GM19395 (cell line): ENCODE measurements at regions not wholly inside any gene's neighbourhood (a gene's known extent, or its start where the extent isn't known, plus 50 kb on each side); places are given as distances from the start of the nearest gene placed in this dataset.
"Not testable (repeated sequence)": the region's sequence is repeated elsewhere in the genome, so short reads cannot be mapped to it uniquely, and the experiment has no call there.

Source experiments
- ATAC-seq: cut with Tn5 transposase; IDR thresholded peaks from one replicate; pipeline ENCODE4 v1.9.1; 2021; ENCODE audit warnings: mild to moderate bottlenecking, moderate library complexity; ENCODE audit not compliant: unreplicated experiment

GRCh38 chr4:17436047-17436749 is 75.7 kb downstream of the QDPR start:
- not testable (repeated sequence) for ATAC-seq

- no peak for ATAC-seq
Observed at GRCh38 chr4:17433827-17434226, 78.1 kb downstream of the QDPR start.

GRCh38 chr4:17427991-17428390 is 83.9 kb downstream of the QDPR start:
- no peak for ATAC-seq

- no peak for ATAC-seq
Observed at GRCh38 chr4:17426222-17426621, 85.7 kb downstream of the QDPR start.

DNA sequence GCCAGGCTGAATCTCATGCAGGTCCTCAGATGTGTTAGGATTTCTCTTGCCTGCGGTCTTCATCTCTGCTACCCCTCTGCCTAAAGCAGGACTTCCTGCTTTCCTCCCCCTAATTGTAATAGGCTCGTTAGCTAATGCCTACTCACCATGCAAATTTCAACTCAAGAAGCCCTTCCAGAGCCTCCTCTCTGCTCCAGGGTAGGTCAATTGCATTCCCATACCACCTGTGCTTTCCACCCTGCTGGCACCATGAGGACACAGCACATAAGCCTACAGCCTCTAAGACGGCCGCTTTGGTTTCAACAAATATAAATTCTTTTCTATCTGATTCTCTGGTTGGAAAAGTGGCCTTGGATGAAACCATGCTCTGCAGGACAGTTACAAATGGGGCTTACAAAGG is 93.9 kb downstream of the QDPR start:
- ATAC-seq: no peak

DNA sequence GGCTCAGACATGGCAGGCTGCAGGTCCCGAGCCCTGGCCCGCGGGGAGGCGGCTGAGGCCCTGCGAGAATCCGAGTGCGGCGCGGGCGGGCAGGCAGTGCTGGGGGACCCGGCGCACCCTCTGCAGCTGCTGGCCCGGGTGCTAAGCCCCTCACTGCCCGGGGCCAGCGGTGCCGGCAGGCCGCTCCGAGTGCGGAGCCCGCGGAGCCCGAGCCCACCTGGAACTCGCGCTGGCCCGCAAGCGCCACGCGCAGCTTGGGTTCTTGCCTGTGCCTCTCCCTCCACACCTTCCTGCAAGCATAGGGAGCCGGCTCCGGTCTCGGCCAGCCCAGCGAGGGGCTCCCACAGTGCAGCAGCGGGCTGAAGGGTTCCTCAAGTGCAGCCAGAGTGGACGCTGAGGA is 97.5 kb downstream of the QDPR start:
- no peak for ATAC-seq

GRCh38 chr4:17400686-17401085 is 111.2 kb downstream of the QDPR start:
- no peak for ATAC-seq

GRCh38 chr4:17398805-17399204 is 113.1 kb downstream of the QDPR start:
- no peak for ATAC-seq

GRCh38 chr4:17398035-17398434 is 113.9 kb downstream of the QDPR start:
- ATAC-seq: no peak

DNA sequence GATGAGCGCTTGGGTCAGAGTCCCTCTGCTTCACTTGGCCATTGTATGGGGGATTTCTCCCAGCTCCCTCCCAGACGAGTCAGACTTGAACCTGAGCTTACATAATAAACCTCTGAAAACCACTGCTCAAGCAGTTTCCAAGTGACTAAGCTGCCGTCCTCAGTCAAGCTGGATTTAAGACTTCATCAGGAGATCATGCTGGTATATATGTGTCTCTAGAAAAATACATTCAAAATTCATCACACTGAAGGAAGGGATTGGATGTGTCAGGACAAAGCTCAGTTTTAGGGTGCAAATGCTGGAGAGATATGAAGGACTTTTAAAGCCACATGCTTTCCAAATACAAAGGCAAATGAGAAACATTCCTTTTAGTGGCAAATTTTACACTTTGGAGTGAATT is 114.3 kb downstream of the QDPR start:
- no peak for ATAC-seq

DNA sequence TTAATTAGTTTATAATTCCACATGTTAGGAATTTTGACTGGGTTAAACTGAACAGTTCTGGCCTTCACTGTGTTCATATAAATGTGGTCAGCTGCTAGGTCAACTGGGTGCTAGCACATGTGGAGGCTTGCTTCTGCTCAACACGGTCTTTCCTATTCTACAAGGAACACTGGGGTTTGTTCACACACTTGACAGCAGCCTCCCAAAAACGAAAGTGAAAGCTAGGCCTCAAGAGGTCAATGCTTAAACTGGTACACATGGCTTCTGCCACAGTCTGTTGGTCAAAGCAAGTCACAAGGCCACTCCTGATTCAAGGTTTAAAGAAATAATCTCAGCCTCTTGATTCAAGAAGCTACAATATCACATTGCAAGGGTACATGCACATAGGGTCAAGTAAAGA is 126.5 kb downstream of the QDPR start:
- peak; percentile 65 for ATAC-seq

DNA sequence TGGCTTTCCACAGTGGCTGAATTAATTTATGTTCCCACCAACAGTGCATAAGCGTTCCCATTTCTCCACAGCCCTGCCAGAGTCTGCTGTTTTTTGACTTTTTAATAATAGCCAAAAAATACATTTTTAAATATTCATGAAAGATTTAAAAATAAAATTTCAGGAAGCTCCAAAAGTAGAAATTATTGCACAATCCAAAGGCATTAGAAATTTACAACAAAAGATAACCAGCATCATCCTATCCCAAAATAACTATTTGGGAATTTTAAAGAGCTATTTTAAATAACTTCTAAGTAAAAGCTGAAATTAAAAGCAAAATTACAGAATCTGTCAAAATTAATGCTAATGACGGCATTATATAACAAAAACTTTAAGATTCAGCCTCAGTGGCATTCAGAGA is 131.5 kb downstream of the QDPR start:
- ATAC-seq: no peak

DNA sequence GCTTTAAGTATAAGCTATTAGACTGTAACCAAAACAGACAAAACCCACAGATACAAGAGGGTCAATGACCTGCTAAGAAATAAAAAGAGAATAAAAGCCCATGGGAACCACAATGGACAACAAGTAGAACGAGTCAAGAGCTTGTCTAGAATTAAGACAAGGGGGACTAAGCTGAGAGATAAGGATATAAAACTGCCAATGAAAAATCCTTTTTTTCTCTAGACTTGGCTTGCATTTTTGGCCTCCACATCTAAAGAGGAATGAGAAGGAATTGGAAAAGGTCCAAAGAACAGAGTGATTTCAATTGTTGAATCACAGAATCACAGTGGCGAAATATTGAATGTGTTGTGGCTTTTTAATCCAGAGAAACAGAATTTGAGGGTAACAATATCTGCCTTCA is 135.7 kb downstream of the QDPR start:
- no peak for ATAC-seq

- no peak for ATAC-seq
Observed at GRCh38 chr4:17373666-17374065, 138.2 kb downstream of the QDPR start.

GRCh38 chr4:17370818-17371217 is 141.1 kb downstream of the QDPR start:
- ATAC-seq: no peak

DNA sequence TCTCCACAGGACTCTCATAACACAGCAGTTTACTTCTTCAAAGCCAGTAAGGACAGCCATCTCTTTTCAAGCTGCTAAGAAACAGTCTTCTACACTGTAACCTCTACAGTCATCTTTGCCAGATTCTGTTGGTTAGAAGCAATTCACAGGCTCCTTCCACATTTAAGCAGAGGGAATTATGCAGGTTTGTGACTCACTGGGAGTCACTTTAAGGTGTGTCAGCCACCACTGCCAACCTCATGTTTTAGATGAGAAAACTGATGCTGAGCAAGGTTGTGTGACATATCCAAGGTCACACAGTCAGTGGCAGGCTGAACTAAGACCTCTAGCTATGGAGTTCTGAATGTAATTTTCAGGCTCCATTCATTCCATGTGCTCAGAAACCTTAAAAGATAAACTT is 143.5 kb downstream of the QDPR start:
- no peak for ATAC-seq

GRCh38 chr4:17367201-17367600 is 144.7 kb downstream of the QDPR start:
- ATAC-seq: no peak

DNA sequence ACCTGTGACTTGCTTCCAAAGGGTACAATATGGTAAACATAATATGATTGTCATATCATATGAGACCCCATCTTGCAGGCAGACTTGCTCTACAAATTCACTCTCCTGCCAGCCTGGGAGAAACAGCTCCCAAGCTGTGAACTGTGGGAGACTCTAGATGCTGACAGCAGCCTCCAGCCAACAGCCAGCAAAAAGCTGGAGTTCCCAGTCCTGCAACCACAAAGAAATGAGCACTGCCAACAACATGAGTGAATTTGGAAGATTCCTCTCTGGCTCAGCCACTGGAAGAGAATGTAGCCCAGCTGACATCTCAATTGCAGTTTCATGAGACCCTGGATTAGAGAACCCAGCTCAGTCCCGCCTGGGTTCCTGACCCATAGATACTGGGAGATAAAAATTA is 145.4 kb downstream of the QDPR start:
- ATAC-seq: no peak

GRCh38 chr4:17362430-17362829 is 149.5 kb downstream of the QDPR start:
- ATAC-seq: no peak

GRCh38 chr4:17358241-17358640 is 153.6 kb downstream of the QDPR start:
- no peak for ATAC-seq

DNA sequence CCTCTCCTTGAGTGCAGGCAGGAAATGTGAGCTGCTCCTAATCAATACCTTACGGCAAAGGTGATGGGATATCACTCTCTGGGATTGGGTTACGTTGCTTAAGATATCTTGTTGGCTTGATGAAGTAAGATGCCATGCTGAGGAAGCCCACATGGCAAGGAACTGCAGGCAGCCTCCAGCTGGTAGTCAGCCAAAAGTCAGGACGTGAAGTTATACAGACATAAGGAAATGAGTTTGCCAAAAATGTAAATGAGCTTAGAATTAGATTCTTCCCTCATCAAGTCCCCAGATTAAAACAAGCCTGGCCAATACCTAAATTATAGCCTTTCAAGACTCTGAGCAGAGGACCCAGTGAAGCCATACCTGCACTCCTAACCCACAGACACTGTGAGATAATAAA is 155.0 kb downstream of the QDPR start:
- no peak for ATAC-seq

DNA sequence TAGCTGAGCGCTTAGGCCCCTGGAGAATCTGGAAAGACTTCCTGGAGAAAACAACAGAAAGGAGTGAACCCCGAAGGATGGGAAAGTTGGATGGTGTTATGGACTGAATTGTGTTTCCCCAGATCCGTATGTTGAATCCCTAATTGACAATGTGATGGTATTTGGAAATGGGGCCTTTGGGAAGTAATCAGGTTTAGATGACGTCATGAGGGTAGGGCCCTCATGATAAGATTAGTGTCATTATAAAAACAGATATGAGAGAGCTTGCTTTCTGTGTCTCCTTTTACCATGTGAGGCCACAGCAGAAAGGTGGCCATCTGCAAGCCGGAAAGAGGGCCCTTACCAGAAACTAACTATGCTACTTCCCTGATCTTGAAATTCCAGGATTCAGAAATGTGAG is 159.5 kb downstream of the QDPR start:
- ATAC-seq: no peak

DNA sequence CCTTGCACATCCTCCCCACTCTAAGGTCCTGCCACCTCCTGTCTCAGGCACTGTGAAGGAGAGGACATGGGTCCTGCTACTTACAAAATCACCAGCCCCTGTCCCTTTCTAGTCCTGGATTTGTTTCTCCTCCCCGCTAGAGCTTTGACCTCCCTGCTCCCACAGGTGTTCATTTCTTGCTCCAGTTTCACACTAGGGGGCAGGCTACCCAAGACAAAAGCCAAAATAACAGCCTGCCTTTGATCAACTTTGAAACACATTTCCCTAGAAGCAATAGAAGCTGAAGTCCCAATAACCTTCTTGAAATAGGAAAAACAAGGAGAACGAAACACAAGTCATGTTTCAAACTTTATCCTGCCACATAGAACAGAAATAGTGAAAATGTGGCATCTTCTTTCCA is 164.4 kb downstream of the QDPR start:
- no peak for ATAC-seq
